ENCODE measurements at regions not wholly inside any gene's neighbourhood (a gene's known extent, or its start where the extent isn't known, plus 50 kb on each side); places are given as distances from the start of the nearest gene placed in this dataset.

GRCh38 chr6:120996340-120996739 is 337.9 kb downstream of the TBC1D32 start:
- TF ChIP-seq, protein P1, sequence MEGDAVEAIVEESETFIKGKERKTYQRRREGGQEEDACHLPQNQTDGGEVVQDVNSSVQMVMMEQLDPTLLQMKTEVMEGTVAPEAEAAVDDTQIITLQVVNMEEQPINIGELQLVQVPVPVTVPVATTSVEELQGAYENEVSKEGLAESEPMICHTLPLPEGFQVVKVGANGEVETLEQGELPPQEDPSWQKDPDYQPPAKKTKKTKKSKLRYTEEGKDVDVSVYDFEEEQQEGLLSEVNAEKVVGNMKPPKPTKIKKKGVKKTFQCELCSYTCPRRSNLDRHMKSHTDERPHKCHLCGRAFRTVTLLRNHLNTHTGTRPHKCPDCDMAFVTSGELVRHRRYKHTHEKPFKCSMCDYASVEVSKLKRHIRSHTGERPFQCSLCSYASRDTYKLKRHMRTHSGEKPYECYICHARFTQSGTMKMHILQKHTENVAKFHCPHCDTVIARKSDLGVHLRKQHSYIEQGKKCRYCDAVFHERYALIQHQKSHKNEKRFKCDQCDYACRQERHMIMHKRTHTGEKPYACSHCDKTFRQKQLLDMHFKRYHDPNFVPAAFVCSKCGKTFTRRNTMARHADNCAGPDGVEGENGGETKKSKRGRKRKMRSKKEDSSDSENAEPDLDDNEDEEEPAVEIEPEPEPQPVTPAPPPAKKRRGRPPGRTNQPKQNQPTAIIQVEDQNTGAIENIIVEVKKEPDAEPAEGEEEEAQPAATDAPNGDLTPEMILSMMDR (optimal IDR thresholded peaks at IDR 0.05 in 1 of 3, IDR thresholded peaks at IDR 0.05 in 1 of 3, conservative IDR thresholded peaks at IDR 0.05 in 1 of 3; ENCODE audit: extremely low read depth in 1 of 3, insufficient read depth in 2 of 3, low read length in 3 of 3): no peak
- TF ChIP-seq EZH2 (IDR thresholded peaks at IDR 0.05; ENCODE audit: low read length): no peak
- Histone ChIP-seq H3K4me1 (ENCODE audit: control insufficient read depth, extremely low read depth, insufficient read depth, low read length) (no peaks in the 10 kb centered on the region), H3K9me1 (ENCODE audit: control insufficient read depth, extremely low read depth, insufficient read depth, low read length) (no peaks in the 10 kb centered on the region), H3K9ac (ENCODE audit: control insufficient read depth, extremely low read depth, insufficient read depth, low read length) (no peak overlapping the region), H2AFZ (ENCODE audit: control insufficient read depth, low read length) (no peak overlapping the region), H3K27ac (ENCODE audit: control insufficient read depth, insufficient read depth, low read length) (no peak overlapping the region), H3K9me3 (ENCODE audit: control insufficient read depth, low read depth, low read length) (no peaks in the 10 kb centered on the region), H4K20me1 (ENCODE audit: control insufficient read depth, extremely low read depth, insufficient read depth, low read length) (no peaks in the 10 kb centered on the region), H3K79me2 (ENCODE audit: control insufficient read depth, insufficient read depth, low read length) (no peaks in the 10 kb centered on the region), H3K4me2 (ENCODE audit: control insufficient read depth, extremely low read depth, insufficient read depth, low read depth, low read length) (no peak overlapping the region), H3K4me3 (ENCODE audit: control insufficient read depth in 2 of 3, extremely low read depth in 1 of 3, insufficient read depth in 2 of 3, low read depth in 1 of 3, low read length in 3 of 3) (no peak overlapping the region), H3K27me3 (ENCODE audit: control insufficient read depth, extremely low read depth, insufficient read depth, low read length) (no peaks in the 10 kb centered on the region), H3K36me3 (ENCODE audit: control insufficient read depth in 2 of 2, extremely low read depth in 1 of 2, insufficient read depth in 2 of 2, low read length in 2 of 2) (no peaks in the 10 kb centered on the region)
- dilution Hi-C loops (cut with MboI; ENCODE audit: extremely low pct_ligation_motif_present, low sequenced_read_pairs): no loop called here
- FAIRE-seq (no peak), DNase-seq (ENCODE audit: low read depth, low spot score) (no peak)

- Histone ChIP-seq H3K9ac (ENCODE audit: control insufficient read depth, extremely low read depth, insufficient read depth, low read length) (no peak overlapping the region), H3K27me3 (ENCODE audit: control insufficient read depth, extremely low read depth, insufficient read depth, low read length) (no peaks in the 10 kb centered on the region), H3K9me3 (ENCODE audit: control insufficient read depth, low read depth, low read length) (no peaks in the 10 kb centered on the region), H3K4me2 (ENCODE audit: control insufficient read depth, extremely low read depth, insufficient read depth, low read depth, low read length) (no peak overlapping the region), H3K79me2 (ENCODE audit: control insufficient read depth, insufficient read depth, low read length) (no peaks in the 10 kb centered on the region), H4K20me1 (ENCODE audit: control insufficient read depth, extremely low read depth, insufficient read depth, low read length) (no peaks in the 10 kb centered on the region), H3K9me1 (ENCODE audit: control insufficient read depth, extremely low read depth, insufficient read depth, low read length) (no peaks in the 10 kb centered on the region), H3K4me1 (ENCODE audit: control insufficient read depth, extremely low read depth, insufficient read depth, low read length) (no peaks in the 10 kb centered on the region), H2AFZ (ENCODE audit: control insufficient read depth, low read length) (no peak overlapping the region), H3K4me3 (ENCODE audit: control insufficient read depth in 2 of 3, extremely low read depth in 1 of 3, insufficient read depth in 2 of 3, low read depth in 1 of 3, low read length in 3 of 3) (no peak overlapping the region), H3K27ac (ENCODE audit: control insufficient read depth, insufficient read depth, low read length) (no peak overlapping the region), H3K36me3 (ENCODE audit: control insufficient read depth in 2 of 2, extremely low read depth in 1 of 2, insufficient read depth in 2 of 2, low read length in 2 of 2) (no peaks in the 10 kb centered on the region)
- dilution Hi-C loops (cut with MboI; ENCODE audit: extremely low pct_ligation_motif_present, low sequenced_read_pairs): no loop called here
- FAIRE-seq (no peak), DNase-seq (ENCODE audit: low read depth, low spot score) (no peak)
- TF ChIP-seq, protein P1 (optimal IDR thresholded peaks at IDR 0.05 in 1 of 3, IDR thresholded peaks at IDR 0.05 in 1 of 3, conservative IDR thresholded peaks at IDR 0.05 in 1 of 3; ENCODE audit: extremely low read depth in 1 of 3, insufficient read depth in 2 of 3, low read length in 3 of 3): no peak
- no peak for TF ChIP-seq EZH2 (IDR thresholded peaks at IDR 0.05; ENCODE audit: low read length)
These were observed 339.7 kb downstream of the TBC1D32 start for GRCh38 chr6:120994573-120994967.

All from keratinocyte (primary cell).